HCT116 (cell line): ENCODE measurements at regions not wholly inside any gene's neighbourhood (a gene's known extent, or its start where the extent isn't known, plus 50 kb on each side); places are given as distances from the start of the nearest gene placed in this dataset.

Experiments used
- ATAC-seq: fragments of 200-7000 bp; cut with Tn5 transposase; 2 replicates; pipeline ENCODE4 v1.9.1; 2020; ENCODE audit warnings: mild to moderate bottlenecking, moderate library complexity
- BruUV-seq: library from RNA; stranded (reverse); fragments of 400-500 nt; replicated peaks from 2 replicates; lab custom pipeline; 2021; lab: Mats Ljungman, UMichigan
- CTCF ChIA-PET: fragments of 300-600 bp; sonication (Branson Sonifier 250); formaldehyde crosslinking; loops from one replicate; lab custom pipeline; 2021; ENCODE audit warnings: antibody characterized with exemption; lab: Charles Lee
- POLR2A ChIA-PET: fragments of 300-600, 350-600 bp; sonication (Branson Sonifier 250); formaldehyde crosslinking; loops from one replicate; lab custom pipeline; 2021; ENCODE audit warnings: antibody characterized with exemption; lab: Charles Lee
- RAD21 ChIA-PET, 2 experiments: fragments of 300-600 bp; sonication (Branson Sonifier 250); formaldehyde crosslinking; loops; one replicate each; lab custom pipeline; 2023; ENCODE audit warnings: low total read pairs in 2 of 2; ENCODE audit not compliant: uncharacterized antibody in 2 of 2, unreplicated experiment in 2 of 2, low non-redundant PET in 1 of 2; lab: Charles Lee
- DNase-seq: peaks from one replicate; pipeline ENCODE4 v3.0.0-alpha.2; 2010; ENCODE audit warnings: low read depth, low spot score
- H2AFZ ChIP-seq: fragments of 200-600 bp; shearing (Covaris generic), sonication (generic); 2 replicates; pipeline ENCODE4 v1.6.1; 2017; ENCODE audit warnings: low read depth, mixed run types, mixed read lengths, antibody characterized with exemption, low read length; ENCODE audit not compliant: poor library complexity, severe bottlenecking
- H3K27ac ChIP-seq: 2 replicates; pipeline ENCODE4 v1.5.1; 2012; ENCODE audit warnings: low read depth, low read length
- H3K27me3 ChIP-seq: fragments of 200-600 bp; sonication (generic); 2 replicates; pipeline ENCODE4 v1.6.1; 2016; ENCODE audit warnings: mixed run types, low read length, mixed read lengths; ENCODE audit not compliant: insufficient read depth
- H3K36me3 ChIP-seq, 2 experiments: fragments of 200-500 bp in 1 of 2; fragments of 200-600 bp in 1 of 2; sonication (Bioruptor generic) in 1 of 2; sonication (generic) in 1 of 2; 2 replicates each; pipeline versions ENCODE4 v1.5.1 to v1.6.1; 2014 to 2016; ENCODE audit warnings: low read length in 2 of 2, inconsistent platforms in 1 of 2, mixed read lengths in 1 of 2, mixed run types in 1 of 2; ENCODE audit not compliant: insufficient read depth in 2 of 2, control insufficient read depth in 1 of 2
- H3K4me1 ChIP-seq, 2 experiments: fragments of 200-600 bp in 1 of 2; sonication (generic) in 1 of 2; 2 replicates each; pipeline versions ENCODE4 v1.5.1 to v1.6.1; 2012 to 2017; ENCODE audit warnings: low read length in 2 of 2, inconsistent platforms in 1 of 2, mild to moderate bottlenecking in 1 of 2, mixed read lengths in 1 of 2, mixed run types in 1 of 2, moderate library complexity in 1 of 2; ENCODE audit not compliant: insufficient read depth in 2 of 2, control insufficient read depth in 1 of 2
- H3K4me2 ChIP-seq: fragments of 200-600 bp; sonication (generic); 2 replicates; pipeline ENCODE4 v1.6.1; 2017; ENCODE audit warnings: mixed run types, low read length, mixed read lengths
- H3K4me3 ChIP-seq, 2 experiments: fragments of 200-600 bp in 1 of 2; sonication (generic) in 1 of 2; replicated peaks in 1 of 2; 2 replicates each; pipeline ENCODE4 v1.5.1; 2011 to 2016; ENCODE audit warnings: low read length in 2 of 2, control low read depth in 1 of 2, low read depth in 1 of 2, mild to moderate bottlenecking in 1 of 2, mixed read lengths in 1 of 2, mixed run types in 1 of 2
- H3K79me2 ChIP-seq: fragments of 200-600 bp; sonication (generic); 2 replicates; pipeline ENCODE4 v1.6.1; 2017; ENCODE audit warnings: mild to moderate bottlenecking, mixed run types, low read length, moderate library complexity, mixed read lengths; ENCODE audit not compliant: insufficient read depth
- H3K9ac ChIP-seq: fragments of 200-600 bp; sonication (generic); 2 replicates; pipeline ENCODE4 v1.6.1; 2016; ENCODE audit warnings: low read length, mixed read lengths
- H3K9me2 ChIP-seq: fragments of 200-600 bp; sonication (generic), shearing (Covaris generic); 2 replicates; pipeline ENCODE4 v1.6.1; 2017; ENCODE audit warnings: mixed run types, mild to moderate bottlenecking, moderate library complexity; ENCODE audit not compliant: insufficient read depth
- H3K9me3 ChIP-seq, 2 experiments: fragments of 200-500 bp in 1 of 2; fragments of 200-600 bp in 1 of 2; sonication (Bioruptor generic) in 1 of 2; sonication (generic) in 1 of 2; 2 replicates each; pipeline ENCODE4 v1.6.1; 2014 to 2017; ENCODE audit warnings: low read length in 2 of 2, mixed read lengths in 2 of 2, inconsistent platforms in 1 of 2, low read depth in 1 of 2, mild to moderate bottlenecking in 1 of 2, mixed run types in 1 of 2, moderate library complexity in 1 of 2; ENCODE audit not compliant: control insufficient read depth in 1 of 2, insufficient read depth in 1 of 2
- H4K20me1 ChIP-seq: fragments of 200-600 bp; sonication (generic), shearing (Covaris generic); 2 replicates; pipeline ENCODE4 v1.6.1; 2017; ENCODE audit warnings: mixed run types, mild to moderate bottlenecking, moderate library complexity; ENCODE audit not compliant: insufficient read depth
- CBX3 ChIP-seq: IDR thresholded peaks from 2 replicates; pipeline ENCODE4 v1.6.1; 2012; ENCODE audit warnings: low read depth
- EGR1 ChIP-seq: IDR thresholded peaks from 2 replicates; pipeline ENCODE4 v1.6.1; 2012; ENCODE audit warnings: low read depth
- ELF1 ChIP-seq: IDR thresholded peaks from 2 replicates; pipeline ENCODE4 v1.6.1; 2012; ENCODE audit warnings: low read depth, borderline replicate concordance
- EZH2 ChIP-seq: fragments of 200-600 bp; sonication (generic); IDR thresholded peaks from 2 replicates; pipeline ENCODE4 v1.6.1; 2017; ENCODE audit warnings: antibody characterized with exemption, mixed run types
- EZH2phosphoT487 ChIP-seq: fragments of 200-600 bp; IDR thresholded peaks from 2 replicates; pipeline ENCODE4 v1.6.1; 2018; ENCODE audit warnings: antibody characterized with exemption, borderline replicate concordance
- JUND ChIP-seq: IDR thresholded peaks from 2 replicates; pipeline ENCODE4 v1.6.1; 2012
- POLR2A ChIP-seq: IDR thresholded peaks from 2 replicates; pipeline ENCODE4 v1.7.0; 2011; ENCODE audit warnings: borderline replicate concordance; ENCODE audit not compliant: insufficient read depth, insufficient read length; ENCODE audit errors: extremely low read depth
- POLR2AphosphoS5 ChIP-seq: IDR thresholded peaks from 2 replicates; pipeline ENCODE4 v1.6.1; 2011; ENCODE audit warnings: mild to moderate bottlenecking, low read depth, low read length, moderate library complexity
- RAD21 ChIP-seq: IDR thresholded peaks from 2 replicates; pipeline ENCODE4 v1.6.1; 2012; ENCODE audit warnings: low read depth, mild to moderate bottlenecking
- SP1 ChIP-seq: IDR thresholded peaks from 2 replicates; pipeline ENCODE4 v1.6.1; 2012; ENCODE audit warnings: low read depth
- SRF ChIP-seq: IDR thresholded peaks from 2 replicates; pipeline ENCODE4 v1.6.1; 2012; ENCODE audit warnings: low read depth
- TCF7L2 ChIP-seq: IDR thresholded peaks from 2 replicates; pipeline ENCODE4 v1.7.0; 2011; ENCODE audit warnings: borderline replicate concordance, inconsistent platforms; ENCODE audit not compliant: insufficient read depth, insufficient read length; ENCODE audit errors: extremely low read depth
- intact Hi-C: fragments of 100-400 bp; cut with micrococcal nuclease; formaldehyde crosslinking; loops from 2 replicates; pipeline ENCODE4 v1.10.0; 2022
- TF ChIP-seq, protein P1 (sequence below): IDR thresholded peaks from 2 replicates; pipeline ENCODE4 v1.6.1; 2012
- TF ChIP-seq, protein P2 (sequence below): IDR thresholded peaks from 2 replicates; pipeline ENCODE4 v1.6.1; 2011; ENCODE audit warnings: mild to moderate bottlenecking, low read length, moderate library complexity; ENCODE audit not compliant: insufficient replicate concordance; ENCODE audit errors: extremely low read depth
- TF ChIP-seq, protein P3 (sequence below): IDR thresholded peaks from 2 replicates; pipeline ENCODE4 v1.6.1; 2012
- TF ChIP-seq, protein P4 (sequence below), 3 experiments: fragments of 200-600 bp in 1 of 3; sonication (generic) in 1 of 3; IDR thresholded peaks in 2 of 3; conservative IDR thresholded peaks in 1 of 3; 2 replicates each; pipeline ENCODE4 v1.5.1; 2012 to 2017; ENCODE audit warnings: low read depth in 2 of 3, low read length in 2 of 3, antibody characterized with exemption in 1 of 3, borderline replicate concordance in 1 of 3, control low read depth in 1 of 3, mild to moderate bottlenecking in 1 of 3, mixed read lengths in 1 of 3, mixed run types in 1 of 3, moderate library complexity in 1 of 3; ENCODE audit not compliant: insufficient read depth in 1 of 3

DNA sequence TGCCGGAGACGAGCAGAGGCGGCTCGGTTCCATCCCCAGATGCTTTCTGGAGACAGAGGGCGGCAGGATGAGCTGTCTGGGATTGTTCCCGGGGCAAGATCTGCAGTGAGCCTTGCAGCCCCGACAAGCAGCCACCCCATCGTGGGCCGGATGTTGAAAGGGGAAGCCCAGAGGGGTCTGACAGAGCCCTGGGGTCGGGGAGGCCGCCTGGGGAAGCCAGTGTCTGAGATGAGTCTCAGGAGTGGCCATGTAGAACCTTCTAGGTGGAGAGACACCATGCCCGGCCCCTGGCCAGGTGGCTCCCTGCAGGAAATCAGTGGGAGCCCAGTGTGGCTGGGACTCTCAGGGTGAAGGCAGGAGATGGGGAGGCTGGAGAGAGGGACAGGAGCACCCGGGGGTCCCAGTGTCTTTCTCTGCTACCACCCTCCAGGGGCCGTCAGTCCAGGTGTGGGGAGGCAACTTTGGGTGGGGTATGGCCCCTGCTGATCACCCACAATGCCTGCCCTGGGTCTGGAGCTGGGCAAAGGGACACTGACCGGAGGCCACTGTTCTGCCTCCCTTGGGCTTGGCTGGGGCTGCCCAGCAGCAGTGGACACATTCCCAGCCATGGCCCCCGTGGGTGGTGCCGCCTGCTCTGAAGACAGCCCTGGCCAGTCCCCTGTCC is 128.3 kb upstream of the HS6ST1 start:
- no TSS peak for BruUV-seq
- intact Hi-C loops = no loop called here
- DNase-seq = no peak
- no peak overlapping the region for H3K4me3 ChIP-seq
- no peak overlapping the region for H3K9ac ChIP-seq
- no peak for ATAC-seq
- no peak overlapping the region for H3K4me2 ChIP-seq
- POLR2A ChIA-PET = no interaction called here
- H3K27me3 ChIP-seq = no peaks in the 10 kb centered on the region
- no peaks in the 10 kb centered on the region for H3K9me2 ChIP-seq
- H3K9me3 ChIP-seq = no peaks in the 10 kb centered on the region
- no peaks in the 10 kb centered on the region for H3K36me3 ChIP-seq
- TF ChIP-seq CBX3 (no peak), TCF7L2 (no peak), ELF1 (no peak), POLR2A (no peak), SP1 (no peak), RAD21 (no peak), EZH2phosphoT487 (no peak)
- TF ChIP-seq, protein P1, sequence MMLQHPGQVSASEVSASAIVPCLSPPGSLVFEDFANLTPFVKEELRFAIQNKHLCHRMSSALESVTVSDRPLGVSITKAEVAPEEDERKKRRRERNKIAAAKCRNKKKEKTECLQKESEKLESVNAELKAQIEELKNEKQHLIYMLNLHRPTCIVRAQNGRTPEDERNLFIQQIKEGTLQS = no peak
- no peak overlapping the region for H2AFZ ChIP-seq
- no peaks in the 10 kb centered on the region for H4K20me1 ChIP-seq
- CTCF ChIA-PET = no interaction called here
- H3K79me2 ChIP-seq = no peaks in the 10 kb centered on the region
- RAD21 ChIA-PET = no interaction called here
- no peaks in the 10 kb centered on the region for H3K4me1 ChIP-seq
- H3K27ac ChIP-seq = no peak overlapping the region

DNA sequence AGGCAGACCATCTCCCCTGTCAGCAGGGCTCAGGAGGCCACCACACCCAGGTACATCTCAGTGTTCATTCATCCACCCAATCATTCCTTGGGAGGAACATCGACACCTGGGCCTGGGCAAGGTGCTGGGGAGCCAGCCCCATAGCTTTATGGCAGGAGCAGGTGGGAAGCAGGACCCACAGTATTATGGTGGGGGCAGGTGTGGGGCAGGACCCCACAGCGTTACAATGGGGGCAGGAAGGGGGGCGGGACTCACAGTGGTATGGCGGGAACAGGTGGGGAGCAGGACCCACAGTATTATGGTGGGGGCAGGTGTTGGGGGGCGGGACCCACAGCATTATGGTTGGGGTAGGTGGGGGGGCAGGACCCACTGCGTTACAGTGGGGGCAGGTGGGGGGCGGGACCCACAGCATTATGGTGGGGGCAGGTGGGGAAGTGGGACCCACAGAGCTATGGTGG is 128.9 kb upstream of the HS6ST1 start:
- Histone ChIP-seq H3K4me3 (no peak overlapping the region), H3K27me3 (no peaks in the 10 kb centered on the region), H3K9ac (no peak overlapping the region), H3K36me3 (no peaks in the 10 kb centered on the region), H3K4me1 (no peaks in the 10 kb centered on the region), H3K4me2 (no peak overlapping the region), H2AFZ (no peak overlapping the region), H3K79me2 (no peaks in the 10 kb centered on the region), H3K9me3 (no peaks in the 10 kb centered on the region), H4K20me1 (no peaks in the 10 kb centered on the region), H3K9me2 (no peaks in the 10 kb centered on the region), H3K27ac (no peak overlapping the region)
- ChIA-PET RAD21 (no interaction called here), POLR2A (no interaction called here), CTCF (no interaction called here)
- ATAC-seq (no peak), DNase-seq (no peak)
- intact Hi-C loops = no loop called here
- no TSS peak for BruUV-seq
- TF ChIP-seq EGR1 = no peak
- TF ChIP-seq TCF7L2 = no peak
- no peak for TF ChIP-seq EZH2
- TF ChIP-seq, protein P2, sequence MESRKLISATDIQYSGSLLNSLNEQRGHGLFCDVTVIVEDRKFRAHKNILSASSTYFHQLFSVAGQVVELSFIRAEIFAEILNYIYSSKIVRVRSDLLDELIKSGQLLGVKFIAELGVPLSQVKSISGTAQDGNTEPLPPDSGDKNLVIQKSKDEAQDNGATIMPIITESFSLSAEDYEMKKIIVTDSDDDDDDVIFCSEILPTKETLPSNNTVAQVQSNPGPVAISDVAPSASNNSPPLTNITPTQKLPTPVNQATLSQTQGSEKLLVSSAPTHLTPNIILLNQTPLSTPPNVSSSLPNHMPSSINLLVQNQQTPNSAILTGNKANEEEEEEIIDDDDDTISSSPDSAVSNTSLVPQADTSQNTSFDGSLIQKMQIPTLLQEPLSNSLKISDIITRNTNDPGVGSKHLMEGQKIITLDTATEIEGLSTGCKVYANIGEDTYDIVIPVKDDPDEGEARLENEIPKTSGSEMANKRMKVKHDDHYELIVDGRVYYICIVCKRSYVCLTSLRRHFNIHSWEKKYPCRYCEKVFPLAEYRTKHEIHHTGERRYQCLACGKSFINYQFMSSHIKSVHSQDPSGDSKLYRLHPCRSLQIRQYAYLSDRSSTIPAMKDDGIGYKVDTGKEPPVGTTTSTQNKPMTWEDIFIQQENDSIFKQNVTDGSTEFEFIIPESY = no peak
- no peak for TF ChIP-seq EZH2phosphoT487
- TF ChIP-seq CBX3 = no peak
- no peak for TF ChIP-seq SRF
- TF ChIP-seq, protein P3, sequence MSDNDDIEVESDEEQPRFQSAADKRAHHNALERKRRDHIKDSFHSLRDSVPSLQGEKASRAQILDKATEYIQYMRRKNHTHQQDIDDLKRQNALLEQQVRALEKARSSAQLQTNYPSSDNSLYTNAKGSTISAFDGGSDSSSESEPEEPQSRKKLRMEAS = no peak
- TF ChIP-seq ELF1 = no peak
- TF ChIP-seq RAD21 = no peak
- TF ChIP-seq, protein P4, sequence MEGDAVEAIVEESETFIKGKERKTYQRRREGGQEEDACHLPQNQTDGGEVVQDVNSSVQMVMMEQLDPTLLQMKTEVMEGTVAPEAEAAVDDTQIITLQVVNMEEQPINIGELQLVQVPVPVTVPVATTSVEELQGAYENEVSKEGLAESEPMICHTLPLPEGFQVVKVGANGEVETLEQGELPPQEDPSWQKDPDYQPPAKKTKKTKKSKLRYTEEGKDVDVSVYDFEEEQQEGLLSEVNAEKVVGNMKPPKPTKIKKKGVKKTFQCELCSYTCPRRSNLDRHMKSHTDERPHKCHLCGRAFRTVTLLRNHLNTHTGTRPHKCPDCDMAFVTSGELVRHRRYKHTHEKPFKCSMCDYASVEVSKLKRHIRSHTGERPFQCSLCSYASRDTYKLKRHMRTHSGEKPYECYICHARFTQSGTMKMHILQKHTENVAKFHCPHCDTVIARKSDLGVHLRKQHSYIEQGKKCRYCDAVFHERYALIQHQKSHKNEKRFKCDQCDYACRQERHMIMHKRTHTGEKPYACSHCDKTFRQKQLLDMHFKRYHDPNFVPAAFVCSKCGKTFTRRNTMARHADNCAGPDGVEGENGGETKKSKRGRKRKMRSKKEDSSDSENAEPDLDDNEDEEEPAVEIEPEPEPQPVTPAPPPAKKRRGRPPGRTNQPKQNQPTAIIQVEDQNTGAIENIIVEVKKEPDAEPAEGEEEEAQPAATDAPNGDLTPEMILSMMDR (IDR thresholded peaks at IDR 0.05 in 2 of 3, conservative IDR thresholded peaks at IDR 0.05 in 1 of 3; ENCODE audit: borderline replicate concordance in 1 of 3, insufficient read depth in 1 of 3, low read depth in 2 of 3, low read length in 2 of 3) = no peak
- no peak for TF ChIP-seq SP1
- TF ChIP-seq JUND = no peak
- TF ChIP-seq POLR2AphosphoS5 = no peak
